GM19452 (cell line): ENCODE measurements at regions not wholly inside any gene's neighbourhood (a gene's known extent, or its start where the extent isn't known, plus 50 kb on each side); places are given as distances from the start of the nearest gene placed in this dataset.
"Not testable (repeated sequence)": the region's sequence is repeated elsewhere in the genome, so short reads cannot be mapped to it uniquely, and the experiment has no call there.

Source experiments
- ATAC-seq: cut with Tn5 transposase; IDR thresholded peaks from one replicate; pipeline ENCODE4 v1.9.1; 2021; ENCODE audit not compliant: unreplicated experiment

DNA sequence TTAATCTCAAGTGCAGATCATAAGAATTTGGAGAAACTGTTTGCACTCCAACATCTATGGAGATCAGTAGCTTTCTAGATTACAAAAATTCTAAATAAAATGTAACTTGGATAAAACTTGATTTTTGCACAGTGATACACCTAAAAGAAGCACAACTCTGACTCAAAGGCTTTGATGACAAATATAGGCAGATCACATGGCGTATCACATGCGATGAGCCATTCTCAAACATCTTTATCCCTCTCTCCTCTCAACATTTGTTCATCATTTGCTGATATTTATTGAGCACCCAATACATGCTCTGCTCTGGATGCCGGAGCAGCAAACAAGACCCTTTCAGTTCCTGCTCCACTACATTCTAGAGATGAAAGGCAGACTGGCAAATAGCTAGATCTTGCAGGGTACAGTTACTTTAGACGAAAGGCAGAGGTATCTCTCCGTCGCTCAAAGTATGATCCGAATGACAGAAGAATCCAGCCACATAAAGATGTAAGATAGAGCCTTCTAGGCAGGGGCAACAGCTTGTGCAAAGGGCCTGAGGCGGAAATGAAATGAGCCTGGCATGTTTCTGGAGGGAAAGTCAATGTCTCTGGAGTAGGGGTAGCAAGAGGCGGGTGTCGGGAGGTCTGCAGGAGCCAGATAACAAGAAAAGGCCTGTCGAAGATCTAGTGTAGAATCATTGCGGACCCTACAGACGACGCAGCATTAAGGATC is 145.8 kb upstream of the ERRFI1 start:
- ATAC-seq, result no peak

GRCh38 chr1:8170059-8170835 is 144.1 kb upstream of the ERRFI1 start:
- ATAC-seq, result no peak

- ATAC-seq, result peak; percentile 66
Observed at GRCh38 chr1:8169364-8170058, 143.4 kb upstream of the ERRFI1 start.

DNA sequence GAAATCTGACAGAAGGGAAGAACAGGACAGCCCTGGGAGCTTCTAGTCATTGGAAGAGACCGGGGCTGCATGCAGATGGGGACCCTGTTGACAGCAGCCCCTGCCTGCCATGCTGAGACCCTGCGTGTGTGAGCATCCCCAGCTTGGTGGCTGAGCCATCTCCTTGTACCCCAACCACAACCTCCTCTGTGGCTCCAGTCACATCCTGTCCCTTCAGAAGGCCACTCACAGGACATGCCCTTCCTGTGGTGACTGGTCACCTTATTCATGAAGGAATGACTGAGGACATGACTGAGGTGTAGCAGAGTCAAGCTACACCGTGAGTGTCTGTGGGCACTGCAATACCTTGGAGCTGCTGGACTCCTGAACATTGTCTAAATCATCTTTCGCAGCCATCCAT is 141.8 kb upstream of the ERRFI1 start:
- no peak for ATAC-seq

GRCh38 chr1:8166406-8166805 is 140.3 kb upstream of the ERRFI1 start:
- no peak for ATAC-seq

DNA sequence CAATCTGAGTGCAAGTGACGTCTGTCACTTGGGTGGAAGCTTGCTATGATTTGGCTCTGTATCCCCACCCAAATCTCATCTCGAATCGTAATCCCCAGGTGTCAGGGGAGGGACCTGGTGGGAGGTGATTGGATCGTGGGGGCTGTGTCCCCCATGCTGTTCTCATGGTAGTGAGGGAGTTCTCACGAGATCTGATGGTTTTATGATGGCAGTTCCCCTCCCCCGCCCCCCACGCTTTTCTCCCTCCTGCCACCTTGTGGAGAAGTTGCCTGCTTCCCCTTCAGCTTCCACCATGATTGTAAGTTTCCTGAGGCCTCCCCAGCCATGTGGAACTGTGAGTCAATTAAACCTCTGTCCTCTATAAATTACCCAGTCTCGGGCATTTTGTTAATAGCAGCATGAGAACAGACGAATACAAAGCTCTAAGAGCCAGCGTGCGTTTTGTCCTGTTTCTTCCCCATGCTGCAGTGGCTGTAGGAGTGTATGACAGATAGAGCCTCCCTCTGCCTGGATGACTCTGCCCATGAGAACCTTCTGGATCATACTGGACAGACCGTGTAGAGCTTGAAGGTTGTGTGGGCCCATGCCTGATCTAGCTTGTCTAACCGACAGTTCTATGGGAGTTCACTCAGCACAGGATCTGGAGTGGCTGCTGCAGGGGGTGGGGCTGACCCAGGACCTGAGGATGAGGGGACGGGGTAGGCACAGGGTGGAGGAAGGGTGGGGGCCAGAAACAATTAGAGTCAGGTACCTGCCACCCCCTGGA is 139.7 kb upstream of the ERRFI1 start:
- no peak for ATAC-seq

- no peak for ATAC-seq
Observed at GRCh38 chr1:8164670-8165069, 138.6 kb upstream of the ERRFI1 start.

GRCh38 chr1:8163039-8163438 is 136.9 kb upstream of the ERRFI1 start:
- no peak for ATAC-seq

DNA sequence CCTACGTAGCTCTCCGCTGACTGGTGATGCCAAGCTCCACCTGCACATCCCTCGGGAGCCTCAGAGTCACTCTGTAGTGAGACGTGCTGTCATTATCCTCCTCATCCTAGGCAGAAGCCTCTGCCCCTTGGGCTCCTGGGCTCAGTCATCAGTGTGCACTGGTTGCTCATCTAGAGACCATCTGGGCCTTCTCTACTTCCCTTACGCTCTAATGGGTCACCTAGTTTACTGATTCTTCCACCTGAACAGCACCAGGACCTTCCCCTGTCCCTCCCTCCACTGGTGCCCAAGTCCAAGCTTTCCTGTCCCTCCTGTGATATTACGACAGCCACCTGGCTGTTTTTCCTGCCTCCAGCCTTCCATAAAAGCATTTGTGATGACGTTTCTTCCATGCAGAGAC is 136.1 kb upstream of the ERRFI1 start:
- ATAC-seq, result no peak

GRCh38 chr1:8161546-8162105 is 135.5 kb upstream of the ERRFI1 start:
- ATAC-seq, result no peak

DNA sequence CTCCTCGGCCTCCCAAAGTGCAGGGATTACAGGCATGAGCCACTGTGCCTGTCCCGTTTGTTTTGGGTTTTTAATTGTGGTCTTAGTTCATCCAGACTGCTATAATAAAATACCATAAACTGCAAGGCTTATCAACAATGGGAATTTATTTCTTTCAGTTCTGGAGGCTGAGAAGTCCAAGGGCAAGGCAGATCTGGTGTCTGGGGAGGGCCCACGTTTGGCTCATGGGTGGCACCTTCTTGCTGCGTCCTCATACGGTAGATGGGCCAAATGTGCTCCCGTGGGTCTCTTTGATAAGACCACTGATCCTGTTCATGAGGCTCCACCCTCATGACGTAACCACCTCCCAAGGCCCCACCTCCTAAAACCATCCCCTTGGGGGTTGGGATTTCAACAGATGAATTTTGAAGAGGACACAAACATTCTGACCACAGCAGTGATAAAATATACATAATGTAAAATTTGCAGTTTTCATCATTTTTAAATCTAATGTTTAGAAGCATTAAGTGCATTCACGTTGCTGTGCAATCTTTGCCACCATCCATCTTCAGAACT is 133.4 kb upstream of the ERRFI1 start:
- no peak for ATAC-seq

- ATAC-seq, result no peak
Observed at GRCh38 chr1:8158995-8159394, 132.9 kb upstream of the ERRFI1 start.

- ATAC-seq, result no peak
Observed at GRCh38 chr1:8157765-8158164, 131.7 kb upstream of the ERRFI1 start.

DNA sequence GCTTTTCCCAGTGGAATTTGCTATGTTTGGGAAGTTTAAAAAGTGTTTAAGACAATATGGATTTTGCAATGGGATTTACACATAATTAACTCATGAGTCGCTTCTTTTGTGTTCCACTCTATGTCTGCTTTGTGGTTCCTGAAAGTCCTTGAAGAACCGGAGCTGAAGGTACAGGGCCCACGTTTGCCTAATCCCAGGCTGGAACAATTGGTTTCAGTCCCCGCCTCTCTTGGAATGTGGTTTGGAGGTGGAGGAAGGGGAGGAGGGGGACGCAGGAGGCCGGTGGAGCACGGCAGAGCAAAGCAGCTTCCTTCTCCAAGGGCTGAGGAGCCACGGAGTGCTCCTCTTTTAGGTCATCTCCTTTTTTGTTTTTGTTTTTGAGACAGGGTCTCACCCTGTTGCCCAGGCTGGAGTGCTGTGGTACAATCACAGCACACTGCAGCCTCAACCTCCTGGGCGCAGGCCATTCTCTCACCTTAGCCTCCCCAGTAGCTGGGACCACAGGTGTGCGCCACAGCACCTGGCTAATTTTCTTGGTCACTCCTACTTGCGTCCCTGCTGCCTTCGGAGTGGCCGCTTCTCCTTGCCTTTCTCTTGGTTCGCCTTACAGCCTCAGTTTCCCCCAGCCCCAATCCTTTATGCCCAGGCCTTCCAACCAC is 129.5 kb upstream of the ERRFI1 start:
- ATAC-seq, result no peak

- ATAC-seq, result no peak
Observed at GRCh38 chr1:8154621-8155052, 128.5 kb upstream of the ERRFI1 start.

DNA sequence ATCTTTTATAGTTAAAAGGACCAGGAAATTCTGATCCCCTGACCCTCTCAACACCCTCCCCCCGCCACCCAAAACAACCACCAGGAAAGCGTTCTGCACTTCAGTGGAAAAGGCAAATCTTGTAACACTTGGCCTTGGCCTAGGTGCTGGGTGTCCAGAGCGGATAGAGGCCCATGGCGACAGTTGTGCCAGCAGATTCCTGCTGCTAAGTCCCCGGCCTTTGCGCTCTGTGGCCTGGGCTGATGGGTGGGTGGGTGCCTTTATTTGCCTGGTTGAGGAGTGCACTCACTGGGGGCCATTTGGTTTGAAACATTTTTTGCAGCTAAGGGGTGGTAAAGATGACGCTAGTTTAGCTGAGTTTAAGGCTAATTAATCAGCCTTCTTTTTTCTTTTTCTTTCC is 127.9 kb upstream of the ERRFI1 start:
- no peak for ATAC-seq

GRCh38 chr1:8152731-8153702 is 126.9 kb upstream of the ERRFI1 start:
- ATAC-seq, result no peak

GRCh38 chr1:8151647-8152046 is 125.5 kb upstream of the ERRFI1 start:
- no peak for ATAC-seq

DNA sequence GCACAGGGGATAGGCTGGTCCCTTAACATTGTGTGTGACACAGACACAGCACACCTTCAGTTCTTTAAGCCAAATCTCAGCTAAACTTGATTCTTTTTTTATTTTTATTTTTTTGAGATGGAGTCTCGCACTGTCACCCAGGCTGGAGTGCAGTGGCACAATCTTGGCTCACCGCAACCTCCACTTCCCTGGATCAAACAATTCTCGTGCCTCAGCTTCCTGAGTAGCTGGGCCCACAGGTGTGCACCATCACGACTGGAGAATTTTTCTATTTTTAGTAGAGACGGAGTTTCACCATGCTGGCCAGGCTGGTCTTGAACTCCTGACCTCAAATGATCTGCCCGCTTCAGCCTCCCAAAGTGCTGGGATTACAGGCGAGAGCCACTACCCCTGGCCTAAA is 123.6 kb upstream of the ERRFI1 start:
- ATAC-seq, result not testable (repeated sequence)
